ENCODE measurements at regions not wholly inside any gene's neighbourhood (a gene's known extent, or its start where the extent isn't known, plus 50 kb on each side); places are given as distances from the start of the nearest gene placed in this dataset.
"Not testable (repeated sequence)": the region's sequence is repeated elsewhere in the genome, so short reads cannot be mapped to it uniquely, and the experiment has no call there.

DNA sequence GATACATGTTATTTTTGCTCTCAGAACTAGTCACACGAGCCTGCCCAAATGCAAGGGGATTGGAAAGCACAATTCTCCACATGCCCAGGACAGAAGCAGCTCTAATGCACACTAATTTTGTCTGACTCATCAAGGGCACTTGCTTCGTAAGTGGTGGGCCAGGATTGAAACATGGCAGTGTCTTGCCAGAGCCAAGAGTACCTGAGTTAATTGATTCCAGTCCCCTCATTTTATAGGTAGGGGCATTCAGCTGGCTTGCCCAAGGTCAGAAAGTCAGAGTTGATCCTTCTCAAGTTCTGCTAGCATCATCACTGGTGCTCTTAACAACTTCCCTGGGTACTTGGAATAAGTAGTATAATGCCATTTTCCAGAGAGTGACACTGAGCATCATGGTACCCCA, 356.1 kb downstream of the ZNF326 start:
- H3K27me3 Mint-ChIP-seq: peaks cover 6% of the 10 kb centered on the region
- no peak overlapping the region for H3K4me3 Mint-ChIP-seq
- DNase-seq: no peak
- no peaks in the 10 kb centered on the region for H3K4me1 Mint-ChIP-seq
- H3K9me3 Mint-ChIP-seq: peaks cover 7% of the 10 kb centered on the region
- H3K36me3 Mint-ChIP-seq: no peaks in the 10 kb centered on the region
- CTCF ChIA-PET: no interaction called here
- H3K27ac Mint-ChIP-seq: no peak overlapping the region

DNA sequence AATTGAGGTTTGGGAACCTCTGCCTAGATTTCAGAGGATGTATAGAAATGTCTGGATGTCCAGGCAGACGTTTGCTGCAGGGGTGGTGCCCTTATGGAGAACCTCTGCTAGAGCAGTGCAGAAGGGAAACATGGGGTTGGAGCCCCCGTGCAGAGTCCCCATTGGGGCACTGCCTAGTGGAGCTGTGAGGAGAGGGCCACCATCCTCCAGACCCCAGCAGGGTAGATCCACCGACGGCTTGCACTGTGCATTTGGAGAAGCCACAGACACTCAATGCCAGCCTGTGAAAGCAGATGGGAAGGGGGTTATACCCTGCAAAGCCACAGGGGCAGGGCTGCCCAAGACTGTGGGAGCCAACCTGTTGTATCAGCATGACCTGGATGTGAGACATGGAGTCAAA, 354.6 kb downstream of the ZNF326 start:
- no peaks in the 10 kb centered on the region for H3K4me1 Mint-ChIP-seq
- CTCF ChIA-PET: no interaction called here
- no peaks in the 10 kb centered on the region for H3K36me3 Mint-ChIP-seq
- H3K27me3 Mint-ChIP-seq: no peaks in the 10 kb centered on the region
- DNase-seq: no peak
- peaks cover 7% of the 10 kb centered on the region for H3K9me3 Mint-ChIP-seq
- H3K27ac Mint-ChIP-seq: no peak overlapping the region
- no peak overlapping the region for H3K4me3 Mint-ChIP-seq

GRCh38 chr1:90348934-90349333, 354.0 kb downstream of the ZNF326 start:
- CTCF ChIA-PET: no interaction called here

DNA sequence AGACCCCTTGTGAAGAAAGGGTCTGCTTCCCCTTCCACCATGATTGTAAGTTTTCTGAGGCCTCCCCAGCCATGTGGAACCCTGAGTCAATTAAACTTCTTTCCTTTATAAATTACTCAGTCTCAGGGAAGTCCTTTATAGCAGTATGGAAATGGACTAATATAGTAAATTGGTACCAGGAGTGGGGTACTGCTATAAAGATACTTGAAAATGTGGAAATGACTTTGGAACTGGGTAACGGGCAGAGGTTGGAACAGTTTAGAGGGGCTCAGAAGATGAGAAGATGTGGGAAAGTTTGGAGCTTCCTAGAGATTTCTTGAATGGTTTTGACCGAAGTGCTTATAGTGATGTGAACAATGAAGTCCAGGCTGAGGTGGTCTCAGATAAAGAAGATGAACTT, 353.5 kb downstream of the ZNF326 start:
- H3K4me1 Mint-ChIP-seq, DNase-seq, CTCF ChIA-PET, H3K9me3 Mint-ChIP-seq, H3K4me3 Mint-ChIP-seq, H3K36me3 Mint-ChIP-seq, H3K27ac Mint-ChIP-seq, H3K27me3 Mint-ChIP-seq: not testable (repeated sequence)

More at GRCh38 chr1:90348934-90349333, 354.0 kb downstream of the ZNF326 start:
- Mint-ChIP-seq H3K27ac (no peak overlapping the region), H3K4me3 (no peak overlapping the region), H3K4me1 (no peaks in the 10 kb centered on the region), H3K9me3 (peaks cover 7% of the 10 kb centered on the region), H3K27me3 (no peaks in the 10 kb centered on the region), H3K36me3 (no peaks in the 10 kb centered on the region)
- no peak for DNase-seq

GRCh38 chr1:90347366-90347765, 352.5 kb downstream of the ZNF326 start:
- Mint-ChIP-seq H3K9me3 (peaks cover 7% of the 10 kb centered on the region), H3K27me3 (no peaks in the 10 kb centered on the region), H3K4me1 (no peaks in the 10 kb centered on the region), H3K4me3 (no peak overlapping the region), H3K27ac (no peak overlapping the region), H3K36me3 (no peaks in the 10 kb centered on the region)
- CTCF ChIA-PET: no interaction called here
- DNase-seq: no peak

- H3K4me3 Mint-ChIP-seq: no peak overlapping the region
- H3K27me3 Mint-ChIP-seq: no peaks in the 10 kb centered on the region
- no peaks in the 10 kb centered on the region for H3K36me3 Mint-ChIP-seq
- CTCF ChIA-PET: no interaction called here
- no peak overlapping the region for H3K27ac Mint-ChIP-seq
- peaks cover 7% of the 10 kb centered on the region for H3K9me3 Mint-ChIP-seq
- H3K4me1 Mint-ChIP-seq: no peaks in the 10 kb centered on the region
- DNase-seq: no peak
Measured at GRCh38 chr1:90346757-90347156, 351.8 kb downstream of the ZNF326 start.

- H3K36me3 Mint-ChIP-seq: no peaks in the 10 kb centered on the region
- peaks cover 7% of the 10 kb centered on the region for H3K9me3 Mint-ChIP-seq
- no peak overlapping the region for H3K27ac Mint-ChIP-seq
- CTCF ChIA-PET: no interaction called here
- no peaks in the 10 kb centered on the region for H3K27me3 Mint-ChIP-seq
- DNase-seq: no peak
- no peak overlapping the region for H3K4me3 Mint-ChIP-seq
- no peaks in the 10 kb centered on the region for H3K4me1 Mint-ChIP-seq
Measured at GRCh38 chr1:90346349-90346748, 351.4 kb downstream of the ZNF326 start.

DNA sequence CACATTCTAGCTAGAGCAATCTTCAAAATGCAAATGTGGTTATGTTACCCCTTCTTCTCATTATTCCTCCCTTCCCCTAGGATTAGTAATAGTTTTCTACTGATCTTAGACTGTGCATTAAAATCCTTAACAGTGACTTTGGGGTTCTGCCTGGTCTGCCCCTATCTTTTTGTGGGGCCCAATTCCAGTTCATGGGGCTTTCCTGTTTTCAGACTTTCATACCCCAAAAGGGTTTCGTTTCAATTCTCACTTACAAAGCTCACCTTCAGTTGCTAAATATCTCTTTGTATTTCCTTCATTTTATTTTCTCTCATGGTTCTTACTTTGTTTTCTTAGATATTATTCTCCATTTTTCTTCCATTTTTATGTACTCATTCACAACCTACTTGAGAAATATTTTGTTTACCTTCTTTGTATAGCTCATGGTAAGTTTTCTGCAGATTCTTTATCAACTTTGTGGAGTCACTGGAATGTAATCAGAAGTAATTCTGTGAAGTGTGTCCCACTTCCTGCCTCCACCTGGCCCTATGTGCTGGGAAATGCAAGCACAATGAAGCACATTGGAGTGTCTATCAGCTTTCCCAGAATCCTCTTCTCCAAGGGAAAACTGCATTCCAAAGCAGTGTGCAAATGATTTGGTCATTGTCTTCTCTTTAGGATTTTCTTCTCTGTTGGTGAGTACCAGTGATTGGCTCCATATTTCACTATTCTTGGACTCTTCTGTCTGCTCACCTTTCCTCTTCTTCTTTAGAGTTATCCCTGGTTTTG, 350.2 kb downstream of the ZNF326 start:
- Mint-ChIP-seq H3K9me3 (peaks cover 7% of the 10 kb centered on the region), H3K27ac (no peak overlapping the region), H3K27me3 (no peaks in the 10 kb centered on the region), H3K4me1 (peaks cover 5% of the 10 kb centered on the region), H3K36me3 (no peaks in the 10 kb centered on the region), H3K4me3 (no peak overlapping the region)
- CTCF ChIA-PET: no interaction called here
- DNase-seq: no peak

DNA sequence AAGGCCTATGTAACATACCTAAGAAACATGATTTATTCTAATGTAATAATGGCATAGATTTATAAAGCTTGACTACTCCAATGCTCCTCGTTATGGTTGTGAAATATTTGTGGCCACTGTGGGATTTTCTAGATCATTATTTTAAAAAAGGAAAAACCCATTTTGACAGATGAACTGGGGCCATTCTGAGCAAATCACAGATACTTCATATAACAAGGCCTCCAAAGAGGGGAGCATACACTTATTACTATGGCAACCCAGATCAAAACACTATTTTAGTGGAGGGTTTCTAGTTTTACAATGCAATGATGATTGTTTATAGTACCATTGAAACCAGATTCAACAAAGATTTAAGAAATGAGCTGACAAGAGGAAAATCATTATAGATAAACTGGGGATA, 346.6 kb downstream of the ZNF326 start:
- H3K27ac Mint-ChIP-seq: no peak overlapping the region
- no peak for DNase-seq
- CTCF ChIA-PET: no interaction called here
- H3K4me3 Mint-ChIP-seq: no peak overlapping the region
- H3K36me3 Mint-ChIP-seq: no peaks in the 10 kb centered on the region
- H3K9me3 Mint-ChIP-seq: no peaks in the 10 kb centered on the region
- peaks cover 5% of the 10 kb centered on the region for H3K4me1 Mint-ChIP-seq
- H3K27me3 Mint-ChIP-seq: no peaks in the 10 kb centered on the region

- Mint-ChIP-seq H3K9me3 (no peaks in the 10 kb centered on the region), H3K27me3 (peaks cover 4% of the 10 kb centered on the region), H3K4me1 (peaks cover 5% of the 10 kb centered on the region), H3K27ac (no peak overlapping the region), H3K4me3 (no peak overlapping the region), H3K36me3 (no peaks in the 10 kb centered on the region)
- DNase-seq: no peak
- CTCF ChIA-PET: no interaction called here
Measured at GRCh38 chr1:90340606-90341005, 345.7 kb downstream of the ZNF326 start.

DNA sequence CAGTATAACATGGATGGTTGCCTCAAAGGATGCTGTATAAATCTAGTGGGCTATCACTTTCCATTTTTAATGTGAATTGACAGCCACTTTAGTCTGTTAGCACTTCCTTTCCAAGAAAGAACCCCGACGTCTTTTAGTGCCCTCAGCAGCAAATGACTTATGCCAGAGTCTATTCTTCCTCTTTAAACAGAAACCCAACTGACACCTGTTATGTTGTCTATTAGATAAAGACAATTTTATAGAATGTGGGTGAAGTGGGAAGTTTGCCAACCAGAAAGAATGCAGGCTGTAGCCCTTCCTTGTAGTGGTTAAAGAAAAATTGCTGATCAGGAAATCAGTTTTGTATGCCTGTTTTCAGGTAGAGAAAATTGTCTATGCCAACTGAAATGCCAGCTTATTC, 344.9 kb downstream of the ZNF326 start:
- Mint-ChIP-seq H3K27ac (no peak overlapping the region), H3K4me1 (peaks cover 5% of the 10 kb centered on the region), H3K9me3 (no peaks in the 10 kb centered on the region), H3K4me3 (no peak overlapping the region), H3K27me3 (peaks cover 4% of the 10 kb centered on the region), H3K36me3 (no peaks in the 10 kb centered on the region)
- no peak for DNase-seq
- CTCF ChIA-PET: no interaction called here

DNA sequence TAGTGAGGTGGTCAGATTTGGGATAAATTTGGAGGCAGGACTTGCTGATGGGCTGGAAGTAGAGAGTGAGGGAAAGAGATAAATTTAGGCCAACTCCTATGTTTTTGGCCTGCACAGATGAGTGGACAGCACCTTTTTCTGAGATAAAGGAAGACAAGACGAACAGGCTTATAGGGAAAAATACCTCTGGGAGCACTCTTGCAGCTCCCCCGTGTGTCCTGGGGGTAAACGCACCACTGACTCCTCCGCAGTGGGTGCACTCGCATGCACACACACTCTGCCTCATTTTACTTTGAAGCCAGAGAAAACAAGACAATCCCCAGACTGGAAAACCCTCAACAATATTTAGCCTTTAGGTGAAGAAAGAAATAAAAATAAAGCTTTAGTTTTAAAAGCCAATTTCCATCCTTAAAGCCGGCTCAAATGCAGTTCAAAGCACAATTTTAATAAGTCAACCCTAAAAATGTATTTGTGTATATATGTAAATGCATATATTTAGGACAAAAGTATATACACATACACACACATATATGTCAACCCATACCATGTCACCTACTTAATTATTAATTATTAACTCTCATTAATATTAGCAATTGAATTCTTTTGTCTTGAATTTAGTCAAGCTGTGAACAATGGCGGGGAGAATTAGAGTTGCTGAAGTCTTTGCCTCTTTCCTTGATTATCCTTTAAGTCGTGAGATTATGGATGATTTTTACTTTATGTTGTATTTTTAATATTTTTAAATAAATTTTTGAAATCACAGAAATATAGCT, 341.8 kb downstream of the ZNF326 start:
- Mint-ChIP-seq H3K4me1 (peaks cover 5% of the 10 kb centered on the region), H3K27ac (no peak overlapping the region), H3K27me3 (peaks cover 4% of the 10 kb centered on the region), H3K36me3 (no peaks in the 10 kb centered on the region), H3K4me3 (no peak overlapping the region), H3K9me3 (no peaks in the 10 kb centered on the region)
- DNase-seq: no peak
- CTCF ChIA-PET: no interaction called here

GRCh38 chr1:90335558-90335957, 340.6 kb downstream of the ZNF326 start:
- DNase-seq: no peak
- no peak overlapping the region for H3K4me3 Mint-ChIP-seq
- CTCF ChIA-PET: no interaction called here
- no peak overlapping the region for H3K27ac Mint-ChIP-seq
- H3K36me3 Mint-ChIP-seq: no peaks in the 10 kb centered on the region
- H3K9me3 Mint-ChIP-seq: no peaks in the 10 kb centered on the region
- H3K27me3 Mint-ChIP-seq: peaks cover 4% of the 10 kb centered on the region
- H3K4me1 Mint-ChIP-seq: peaks cover 4% of the 10 kb centered on the region

DNA sequence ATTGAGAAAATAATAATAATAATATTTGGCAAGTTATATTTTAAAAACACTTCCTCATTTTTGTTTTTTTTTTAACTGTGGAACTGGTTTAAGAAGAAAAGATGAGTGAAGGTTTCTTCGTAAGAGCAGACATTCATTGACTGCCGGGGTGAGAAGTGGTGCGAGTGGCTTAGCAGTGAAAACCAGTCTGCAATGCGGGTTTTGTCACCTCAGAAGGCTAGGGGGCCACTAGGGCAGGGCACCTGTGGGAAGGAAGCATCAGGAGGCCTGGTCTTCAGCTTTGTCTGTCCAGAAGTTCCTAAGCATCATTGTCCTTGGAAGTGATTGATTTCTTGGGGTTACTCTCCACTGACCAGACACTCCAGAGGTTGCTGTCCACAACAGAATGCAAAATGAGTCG, 339.2 kb downstream of the ZNF326 start:
- Mint-ChIP-seq H3K36me3 (no peaks in the 10 kb centered on the region), H3K9me3 (no peaks in the 10 kb centered on the region)

GRCh38 chr1:90325168-90325567, 330.3 kb downstream of the ZNF326 start:
- no peaks in the 10 kb centered on the region for H3K9me3 Mint-ChIP-seq
- no peak overlapping the region for H3K27ac Mint-ChIP-seq
- no peak for DNase-seq
- H3K4me3 Mint-ChIP-seq: no peak overlapping the region
- H3K4me1 Mint-ChIP-seq: no peaks in the 10 kb centered on the region
- CTCF ChIA-PET: no interaction called here
- no peaks in the 10 kb centered on the region for H3K36me3 Mint-ChIP-seq
- no peaks in the 10 kb centered on the region for H3K27me3 Mint-ChIP-seq

More for the DNA sequence above, 339.2 kb downstream of the ZNF326 start:
- no peaks in the 10 kb centered on the region for H3K4me1 Mint-ChIP-seq
- H3K27ac Mint-ChIP-seq: no peak overlapping the region
- no peak overlapping the region for H3K4me3 Mint-ChIP-seq
- peaks cover 4% of the 10 kb centered on the region for H3K27me3 Mint-ChIP-seq
- CTCF ChIA-PET: no interaction called here
- DNase-seq: no peak

All from activated naive CD4-positive, alpha-beta T cell treated with anti-CD3 and anti-CD28 coated beads, Interleukin-2, amount 10 ng/mL, durations not matched to agents 7 days and 5 days (primary cell).